H9 (cell line): ENCODE measurements at regions not wholly inside any gene's neighbourhood (a gene's known extent, or its start where the extent isn't known, plus 50 kb on each side); places are given as distances from the start of the nearest gene placed in this dataset.

ENCODE experiments used
- DNase-seq: peaks from one replicate; pipeline ENCODE4 v3.0.0-alpha.2; 2017
- H2AFZ ChIP-seq: one replicate; pipeline ENCODE4 v1.6.1; 2013; ENCODE audit warnings: mild to moderate bottlenecking, low read length, control low read depth, moderate library complexity
- H2AK5ac ChIP-seq: 2 replicates; pipeline ENCODE4 v1.6.1; 2013; ENCODE audit warnings: low read length, control low read depth, mixed read lengths; ENCODE audit not compliant: insufficient read length
- H2BK120ac ChIP-seq: one replicate; pipeline ENCODE4 v1.6.1; 2013; ENCODE audit warnings: low read depth, mild to moderate bottlenecking, low read length, control low read depth, inconsistent platforms; ENCODE audit not compliant: poor library complexity, severe bottlenecking
- H2BK12ac ChIP-seq: 2 replicates; pipeline ENCODE4 v1.6.1; 2013; ENCODE audit warnings: low read length, control low read depth, mixed read lengths, low read depth; ENCODE audit not compliant: insufficient read length
- H2BK15ac ChIP-seq: 2 replicates; pipeline ENCODE4 v1.6.1; 2013; ENCODE audit warnings: low read depth, low read length, control low read depth
- H2BK20ac ChIP-seq: one replicate; pipeline ENCODE4 v1.6.1; 2013; ENCODE audit warnings: low read depth, mild to moderate bottlenecking, low read length, control low read depth, inconsistent platforms; ENCODE audit not compliant: poor library complexity, severe bottlenecking
- H2BK5ac ChIP-seq: 2 replicates; pipeline ENCODE4 v1.6.1; 2013; ENCODE audit warnings: low read length, control low read depth, mixed read lengths; ENCODE audit not compliant: insufficient read length
- H3K14ac ChIP-seq: 2 replicates; pipeline ENCODE4 v1.6.1; 2013; ENCODE audit warnings: low read length, control low read depth; ENCODE audit not compliant: insufficient read depth
- H3K18ac ChIP-seq: 2 replicates; pipeline ENCODE4 v1.6.1; 2013; ENCODE audit warnings: low read depth, mild to moderate bottlenecking, mixed read lengths, low read length, control low read depth; ENCODE audit not compliant: insufficient read length
- H3K23ac ChIP-seq: 2 replicates; pipeline ENCODE4 v1.6.1; 2013; ENCODE audit warnings: low read length, control low read depth, mixed read lengths, low read depth; ENCODE audit not compliant: insufficient read length
- H3K23me2 ChIP-seq: 2 replicates; pipeline ENCODE4 v1.6.1; 2013; ENCODE audit warnings: low read depth, mild to moderate bottlenecking, mixed read lengths, low read length, control low read depth; ENCODE audit not compliant: insufficient read length, poor library complexity, severe bottlenecking
- H3K27ac ChIP-seq: 2 replicates; pipeline ENCODE4 v1.5.1; 2013; ENCODE audit warnings: low read length, control low read depth, mixed read lengths, low read depth; ENCODE audit not compliant: insufficient read length
- H3K27me3 ChIP-seq: 2 replicates; pipeline ENCODE4 v1.6.1; 2013; ENCODE audit warnings: low read length, control low read depth, inconsistent platforms; ENCODE audit not compliant: insufficient read depth
- H3K4ac ChIP-seq: 2 replicates; pipeline ENCODE4 v1.6.1; 2013; ENCODE audit warnings: low read depth, mild to moderate bottlenecking, control low read depth, inconsistent platforms, low read length, moderate library complexity
- H3K4me1 ChIP-seq: 2 replicates; pipeline ENCODE4 v1.6.1; 2013; ENCODE audit warnings: low read length, control low read depth, inconsistent platforms; ENCODE audit not compliant: insufficient read depth
- H3K4me2 ChIP-seq: 2 replicates; pipeline ENCODE4 v1.6.1; 2013; ENCODE audit warnings: low read length, control low read depth, mixed read lengths; ENCODE audit not compliant: insufficient read length, insufficient read depth
- H3K56ac ChIP-seq: 2 replicates; pipeline ENCODE4 v1.6.1; 2013; ENCODE audit warnings: low read depth, mild to moderate bottlenecking, mixed read lengths, low read length, control low read depth; ENCODE audit not compliant: insufficient read length
- H3K79me1 ChIP-seq: 2 replicates; pipeline ENCODE4 v1.6.1; 2013; ENCODE audit warnings: low read depth, mild to moderate bottlenecking, moderate library complexity, low read length, control low read depth, inconsistent platforms; ENCODE audit not compliant: insufficient read depth, poor library complexity, severe bottlenecking
- H3K79me2 ChIP-seq: 2 replicates; pipeline ENCODE4 v1.6.1; 2013; ENCODE audit warnings: low read length, control low read depth, inconsistent platforms; ENCODE audit not compliant: insufficient read depth
- H3K9ac ChIP-seq: 2 replicates; pipeline ENCODE4 v1.6.1; 2013; ENCODE audit warnings: low read length, control low read depth, mixed read lengths; ENCODE audit not compliant: insufficient read length; ENCODE audit errors: extremely low read depth
- H3K9me3 ChIP-seq: one replicate; pipeline ENCODE4 v1.6.1; 2013; ENCODE audit warnings: low read depth, low read length, inconsistent platforms; ENCODE audit not compliant: control insufficient read depth
- H3T11ph ChIP-seq: one replicate; pipeline ENCODE4 v1.6.1; 2013; ENCODE audit warnings: mild to moderate bottlenecking, low read length, control low read depth, inconsistent platforms
- H4K20me1 ChIP-seq: one replicate; pipeline ENCODE4 v1.6.1; 2013; ENCODE audit not compliant: control insufficient read depth, insufficient read length, insufficient read depth
- H4K5ac ChIP-seq: 2 replicates; pipeline ENCODE4 v1.6.1; 2013; ENCODE audit warnings: low read depth, mild to moderate bottlenecking, mixed read lengths, low read length, control low read depth; ENCODE audit not compliant: insufficient read length
- H4K8ac ChIP-seq: replicated peaks from 2 replicates; pipeline ENCODE4 v1.6.1; 2013; ENCODE audit warnings: low read length, control low read depth, mixed read lengths, low read depth; ENCODE audit not compliant: insufficient read length
- H4K91ac ChIP-seq: 2 replicates; pipeline ENCODE4 v1.6.1; 2013; ENCODE audit warnings: low read depth, mild to moderate bottlenecking, moderate library complexity, mixed read lengths, low read length, control low read depth; ENCODE audit not compliant: insufficient read length
- H3K27ac Mint-ChIP-seq, 3 experiments: 2 replicates in 2 of 3; 3 replicates in 1 of 3; pipeline ENCODE4 v1.8.0; 2020 to 2021; ENCODE audit warnings: mixed read lengths in 3 of 3, mild to moderate bottlenecking in 1 of 3, moderate library complexity in 1 of 3
- H3K27me3 Mint-ChIP-seq: 2 replicates; pipeline ENCODE4 v1.8.0; 2021; ENCODE audit warnings: low read depth, mild to moderate bottlenecking, moderate library complexity, mixed read lengths
- H3K36me3 Mint-ChIP-seq, 3 experiments: 2 replicates in 2 of 3; 3 replicates in 1 of 3; pipeline ENCODE4 v1.8.0; 2020 to 2021; ENCODE audit warnings: low read depth in 3 of 3, mixed read lengths in 3 of 3; ENCODE audit not compliant: insufficient read depth in 1 of 3
- H3K4me1 Mint-ChIP-seq, 2 experiments: 2 replicates each; pipeline ENCODE4 v1.8.0; 2020; ENCODE audit warnings: mixed read lengths in 2 of 2
- H3K4me3 Mint-ChIP-seq, 2 experiments: 2 replicates in 1 of 2; 3 replicates in 1 of 2; pipeline ENCODE4 v1.8.0; 2020 to 2021; ENCODE audit warnings: mild to moderate bottlenecking in 2 of 2, mixed read lengths in 2 of 2, moderate library complexity in 1 of 2
- H3K9me3 Mint-ChIP-seq, 2 experiments: 2 replicates in 1 of 2; 3 replicates in 1 of 2; pipeline ENCODE4 v1.8.0; 2020; ENCODE audit warnings: mild to moderate bottlenecking in 2 of 2, mixed read lengths in 2 of 2, moderate library complexity in 1 of 2
- CTCF ChIP-seq: fragments of 200-600 bp; sonication (generic); conservative IDR thresholded peaks from 3 replicates; pipeline ENCODE4 v1.8.0; 2021; ENCODE audit warnings: antibody characterized with exemption, mild to moderate bottlenecking
- WGBS: extraction: QIAGEN DNeasy Blood & Tissue Kit; methylation state at CpG from one replicate; pipeline ENCODE4 v1.1.7; 2013; ENCODE audit warnings: missing lambda C conversion rate, low lambda C conversion rate, mixed read lengths; ENCODE audit not compliant: insufficient read length; ENCODE audit errors: extremely low coverage; 5-methylcytosine and 5-hydroxymethylcytosine counted together

GRCh38 chr1:187645651-187646050, 816.9 kb downstream of the PLA2G4A start:
- Histone ChIP-seq H3K27ac (no peak overlapping the region), H2AFZ (no peak overlapping the region), H3K18ac (no peak overlapping the region), H3K79me2 (no peaks in the 10 kb centered on the region), H3K9ac (no peak overlapping the region), H4K8ac (no peak overlapping the region), H3K23me2 (no peaks in the 10 kb centered on the region), H2BK120ac (no peak overlapping the region), H3T11ph (no peak overlapping the region), H3K4me2 (no peak overlapping the region), H3K9me3 (no peaks in the 10 kb centered on the region), H2BK5ac (no peak overlapping the region), H3K4ac (no peak overlapping the region), H4K91ac (no peak overlapping the region), H3K4me1 (no peaks in the 10 kb centered on the region), H2BK12ac (no peak overlapping the region), H3K14ac (no peak overlapping the region), H3K56ac (no peak overlapping the region), H2BK15ac (no peak overlapping the region), H4K5ac (no peak overlapping the region), H3K23ac (no peak overlapping the region), H3K79me1 (no peaks in the 10 kb centered on the region), H4K20me1 (no peaks in the 10 kb centered on the region), H3K27me3 (no peaks in the 10 kb centered on the region), H2AK5ac (no peak overlapping the region), H2BK20ac (no peak overlapping the region)
- no CpG with 5 or more reads among the region's 2 CpGs for WGBS
- H3K36me3 Mint-ChIP-seq: peaks cover 0 to 12% (median 9%) of the 10 kb centered on the region in 3 experiments; a peak in 6 of 7 replicates
- peaks cover 5 to 8% of the 10 kb centered on the region in 2 experiments; a peak in 4 of 5 replicates for H3K9me3 Mint-ChIP-seq
- no peak overlapping the region for H3K4me3 Mint-ChIP-seq
- no peaks in the 10 kb centered on the region for H3K4me1 Mint-ChIP-seq
- no peak overlapping the region for H3K27ac Mint-ChIP-seq
- DNase-seq: no peak
- no peaks in the 10 kb centered on the region for H3K27me3 Mint-ChIP-seq
- no peak for TF ChIP-seq CTCF
